NB4 (cell line): ENCODE measurements at regions not wholly inside any gene's neighbourhood (a gene's known extent, or its start where the extent isn't known, plus 50 kb on each side); places are given as distances from the start of the nearest gene placed in this dataset.

Experiments
- POLR2A ChIP-seq: IDR thresholded peaks from 2 replicates; pipeline ENCODE4 v1.6.1; 2011; ENCODE audit warnings: mild to moderate bottlenecking; ENCODE audit not compliant: insufficient read length; ENCODE audit errors: extremely low read depth
- TF ChIP-seq, protein P1 (sequence below): IDR thresholded peaks from one replicate; pipeline ENCODE4 v1.5.1; 2012; ENCODE audit warnings: low read depth, low read length

DNA sequence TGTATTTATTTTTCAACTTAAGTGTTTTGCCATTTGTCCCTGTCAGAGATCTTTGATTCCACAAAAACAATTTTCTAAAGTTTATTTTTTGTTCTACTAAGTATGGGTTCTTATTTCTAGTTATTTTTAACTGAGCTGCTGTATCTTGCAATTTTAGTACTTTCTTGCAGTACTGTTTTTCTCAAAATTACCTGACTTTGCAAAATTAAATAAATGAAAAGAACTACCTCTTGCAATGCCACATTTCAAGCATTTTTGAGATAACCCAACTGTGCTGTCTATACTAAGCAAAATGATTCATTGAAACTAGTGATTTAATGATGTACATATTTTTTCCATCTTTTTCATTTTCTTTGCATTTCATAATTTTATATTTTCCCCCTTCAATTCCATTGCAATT lies 71.5 kb upstream of the ADGRL2 start:
- TF ChIP-seq POLR2A: no peak
- TF ChIP-seq, protein P1, sequence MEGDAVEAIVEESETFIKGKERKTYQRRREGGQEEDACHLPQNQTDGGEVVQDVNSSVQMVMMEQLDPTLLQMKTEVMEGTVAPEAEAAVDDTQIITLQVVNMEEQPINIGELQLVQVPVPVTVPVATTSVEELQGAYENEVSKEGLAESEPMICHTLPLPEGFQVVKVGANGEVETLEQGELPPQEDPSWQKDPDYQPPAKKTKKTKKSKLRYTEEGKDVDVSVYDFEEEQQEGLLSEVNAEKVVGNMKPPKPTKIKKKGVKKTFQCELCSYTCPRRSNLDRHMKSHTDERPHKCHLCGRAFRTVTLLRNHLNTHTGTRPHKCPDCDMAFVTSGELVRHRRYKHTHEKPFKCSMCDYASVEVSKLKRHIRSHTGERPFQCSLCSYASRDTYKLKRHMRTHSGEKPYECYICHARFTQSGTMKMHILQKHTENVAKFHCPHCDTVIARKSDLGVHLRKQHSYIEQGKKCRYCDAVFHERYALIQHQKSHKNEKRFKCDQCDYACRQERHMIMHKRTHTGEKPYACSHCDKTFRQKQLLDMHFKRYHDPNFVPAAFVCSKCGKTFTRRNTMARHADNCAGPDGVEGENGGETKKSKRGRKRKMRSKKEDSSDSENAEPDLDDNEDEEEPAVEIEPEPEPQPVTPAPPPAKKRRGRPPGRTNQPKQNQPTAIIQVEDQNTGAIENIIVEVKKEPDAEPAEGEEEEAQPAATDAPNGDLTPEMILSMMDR: no peak
